ENCODE measurements at regions not wholly inside any gene's neighbourhood (a gene's known extent, or its start where the extent isn't known, plus 50 kb on each side); places are given as distances from the start of the nearest gene placed in this dataset.

GRCh38 chrX:39456894-39457604 lies 640.7 kb downstream of the BCOR start:
- H3K27ac ChIP-seq: no peak overlapping the region
- TF ChIP-seq, protein P1, sequence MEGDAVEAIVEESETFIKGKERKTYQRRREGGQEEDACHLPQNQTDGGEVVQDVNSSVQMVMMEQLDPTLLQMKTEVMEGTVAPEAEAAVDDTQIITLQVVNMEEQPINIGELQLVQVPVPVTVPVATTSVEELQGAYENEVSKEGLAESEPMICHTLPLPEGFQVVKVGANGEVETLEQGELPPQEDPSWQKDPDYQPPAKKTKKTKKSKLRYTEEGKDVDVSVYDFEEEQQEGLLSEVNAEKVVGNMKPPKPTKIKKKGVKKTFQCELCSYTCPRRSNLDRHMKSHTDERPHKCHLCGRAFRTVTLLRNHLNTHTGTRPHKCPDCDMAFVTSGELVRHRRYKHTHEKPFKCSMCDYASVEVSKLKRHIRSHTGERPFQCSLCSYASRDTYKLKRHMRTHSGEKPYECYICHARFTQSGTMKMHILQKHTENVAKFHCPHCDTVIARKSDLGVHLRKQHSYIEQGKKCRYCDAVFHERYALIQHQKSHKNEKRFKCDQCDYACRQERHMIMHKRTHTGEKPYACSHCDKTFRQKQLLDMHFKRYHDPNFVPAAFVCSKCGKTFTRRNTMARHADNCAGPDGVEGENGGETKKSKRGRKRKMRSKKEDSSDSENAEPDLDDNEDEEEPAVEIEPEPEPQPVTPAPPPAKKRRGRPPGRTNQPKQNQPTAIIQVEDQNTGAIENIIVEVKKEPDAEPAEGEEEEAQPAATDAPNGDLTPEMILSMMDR (conservative IDR thresholded peaks at IDR 0.05; ENCODE audit: low read depth, low read length): no peak
- no peak overlapping the region for H3K4me3 ChIP-seq (IDR thresholded peaks at IDR 0.05; ENCODE audit: insufficient read depth, low read depth, low read length)
- no peaks in the 10 kb centered on the region for H3K27me3 ChIP-seq (ENCODE audit: insufficient read depth, low read depth)
- no peaks in the 10 kb centered on the region for H3K36me3 ChIP-seq (ENCODE audit: insufficient read depth)
- H3K4me1 ChIP-seq (ENCODE audit: low read depth, poor library complexity, severe bottlenecking): no peaks in the 10 kb centered on the region
- no peaks in the 10 kb centered on the region for H3K79me2 ChIP-seq (ENCODE audit: insufficient read depth, low read depth)
- H4K20me1 ChIP-seq (ENCODE audit: insufficient read depth): no peaks in the 10 kb centered on the region
- no peak overlapping the region for H2AFZ ChIP-seq (ENCODE audit: low read depth)
- no peak overlapping the region for H3K4me2 ChIP-seq
- H3K9ac ChIP-seq: no peak overlapping the region

- H4K20me1 ChIP-seq (ENCODE audit: insufficient read depth): no peaks in the 10 kb centered on the region
- H3K36me3 ChIP-seq (ENCODE audit: insufficient read depth): no peaks in the 10 kb centered on the region
- H3K4me1 ChIP-seq (ENCODE audit: low read depth, poor library complexity, severe bottlenecking): no peaks in the 10 kb centered on the region
- H3K9ac ChIP-seq: no peak overlapping the region
- TF ChIP-seq, protein P1 (conservative IDR thresholded peaks at IDR 0.05; ENCODE audit: low read depth, low read length): no peak
- no peaks in the 10 kb centered on the region for H3K79me2 ChIP-seq (ENCODE audit: insufficient read depth, low read depth)
- no peak overlapping the region for H3K27ac ChIP-seq
- no peak overlapping the region for H3K4me3 ChIP-seq (IDR thresholded peaks at IDR 0.05; ENCODE audit: insufficient read depth, low read depth, low read length)
- H2AFZ ChIP-seq (ENCODE audit: low read depth): no peak overlapping the region
- H3K4me2 ChIP-seq: no peak overlapping the region
- H3K27me3 ChIP-seq (ENCODE audit: insufficient read depth, low read depth): no peaks in the 10 kb centered on the region
Observed at GRCh38 chrX:39458779-39459178, 639.0 kb downstream of the BCOR start.

DNA sequence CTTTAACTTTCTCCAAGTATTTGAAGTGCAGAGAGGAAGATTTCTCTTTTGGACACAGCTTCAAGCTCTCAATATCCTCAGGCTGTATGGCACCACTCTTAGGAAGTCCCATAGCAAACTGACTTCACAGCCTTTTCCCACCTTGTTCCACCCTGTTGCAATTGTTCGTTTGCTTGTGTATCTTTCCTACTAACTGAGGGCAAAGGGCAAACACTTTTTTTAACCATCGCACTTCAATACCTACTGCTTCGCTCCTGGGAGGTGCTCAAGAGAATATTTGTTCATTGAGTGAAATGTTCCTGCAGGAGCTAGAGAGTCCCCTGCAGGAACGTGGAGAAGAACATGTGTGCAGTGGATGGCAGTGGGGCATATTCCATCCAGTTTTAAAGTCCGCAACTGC lies 638.6 kb downstream of the BCOR start:
- TF ChIP-seq, protein P1 (conservative IDR thresholded peaks at IDR 0.05; ENCODE audit: low read depth, low read length): no peak
- H3K9ac ChIP-seq: no peak overlapping the region
- H3K27ac ChIP-seq: no peak overlapping the region
- no peak overlapping the region for H3K4me2 ChIP-seq
- no peak overlapping the region for H2AFZ ChIP-seq (ENCODE audit: low read depth)
- H3K27me3 ChIP-seq (ENCODE audit: insufficient read depth, low read depth): no peaks in the 10 kb centered on the region
- no peaks in the 10 kb centered on the region for H4K20me1 ChIP-seq (ENCODE audit: insufficient read depth)
- H3K4me3 ChIP-seq (IDR thresholded peaks at IDR 0.05; ENCODE audit: insufficient read depth, low read depth, low read length): no peak overlapping the region
- no peaks in the 10 kb centered on the region for H3K79me2 ChIP-seq (ENCODE audit: insufficient read depth, low read depth)
- H3K4me1 ChIP-seq (ENCODE audit: low read depth, poor library complexity, severe bottlenecking): no peaks in the 10 kb centered on the region
- H3K36me3 ChIP-seq (ENCODE audit: insufficient read depth): no peaks in the 10 kb centered on the region

DNA sequence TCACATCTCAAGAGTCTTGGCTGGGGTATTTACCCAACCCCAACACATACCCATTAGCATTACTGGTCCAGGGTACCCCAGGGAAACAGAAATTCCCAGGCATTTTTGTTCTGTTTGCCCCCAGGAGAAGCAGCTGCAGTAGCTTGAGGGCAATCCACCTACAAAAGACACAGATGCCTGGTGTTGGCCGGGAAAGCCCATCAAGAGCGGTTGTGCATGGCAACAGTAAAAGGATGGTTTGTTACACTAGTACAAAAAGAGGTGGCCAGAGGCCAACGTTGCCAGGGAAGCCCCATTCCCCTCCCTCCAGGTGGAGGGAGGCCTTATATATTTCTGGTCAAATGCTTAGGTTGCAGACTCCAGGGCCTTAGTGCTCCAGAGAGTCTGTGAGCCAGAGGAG lies 637.8 kb downstream of the BCOR start:
- H3K27me3 ChIP-seq (ENCODE audit: insufficient read depth, low read depth): no peaks in the 10 kb centered on the region
- TF ChIP-seq, protein P1 (conservative IDR thresholded peaks at IDR 0.05; ENCODE audit: low read depth, low read length): no peak
- H4K20me1 ChIP-seq (ENCODE audit: insufficient read depth): no peaks in the 10 kb centered on the region
- H3K27ac ChIP-seq: no peak overlapping the region
- H3K9ac ChIP-seq: no peak overlapping the region
- H3K4me2 ChIP-seq: no peak overlapping the region
- H3K79me2 ChIP-seq (ENCODE audit: insufficient read depth, low read depth): no peaks in the 10 kb centered on the region
- H2AFZ ChIP-seq (ENCODE audit: low read depth): no peak overlapping the region
- H3K4me3 ChIP-seq (IDR thresholded peaks at IDR 0.05; ENCODE audit: insufficient read depth, low read depth, low read length): no peak overlapping the region
- H3K4me1 ChIP-seq (ENCODE audit: low read depth, poor library complexity, severe bottlenecking): no peaks in the 10 kb centered on the region
- H3K36me3 ChIP-seq (ENCODE audit: insufficient read depth): no peaks in the 10 kb centered on the region
